ENCODE measurements at regions not wholly inside any gene's neighbourhood (a gene's known extent, or its start where the extent isn't known, plus 50 kb on each side); places are given as distances from the start of the nearest gene placed in this dataset.

DNA sequence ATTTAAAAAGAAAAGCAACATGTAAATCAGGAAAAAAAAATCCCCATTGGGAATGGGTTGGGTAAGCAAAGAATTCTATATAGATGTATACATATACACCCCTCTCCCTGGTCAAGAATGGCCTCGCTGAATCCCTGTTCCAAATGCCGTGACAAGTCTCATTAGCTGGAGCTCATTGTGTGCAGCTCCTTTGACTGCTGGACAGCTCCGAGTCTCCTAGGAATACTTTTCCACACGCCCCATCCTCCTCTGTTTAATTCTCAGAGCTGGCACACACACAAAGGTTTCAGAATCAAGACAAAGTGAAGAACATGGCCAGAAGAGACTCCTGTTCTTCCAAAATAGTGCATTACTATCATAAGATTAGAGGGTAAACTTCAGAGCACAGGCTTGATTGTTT lies 130.9 kb upstream of the MKLN1 start:
- peak in 1 of 2 experiments; percentile 16 for DNase-seq

DNA sequence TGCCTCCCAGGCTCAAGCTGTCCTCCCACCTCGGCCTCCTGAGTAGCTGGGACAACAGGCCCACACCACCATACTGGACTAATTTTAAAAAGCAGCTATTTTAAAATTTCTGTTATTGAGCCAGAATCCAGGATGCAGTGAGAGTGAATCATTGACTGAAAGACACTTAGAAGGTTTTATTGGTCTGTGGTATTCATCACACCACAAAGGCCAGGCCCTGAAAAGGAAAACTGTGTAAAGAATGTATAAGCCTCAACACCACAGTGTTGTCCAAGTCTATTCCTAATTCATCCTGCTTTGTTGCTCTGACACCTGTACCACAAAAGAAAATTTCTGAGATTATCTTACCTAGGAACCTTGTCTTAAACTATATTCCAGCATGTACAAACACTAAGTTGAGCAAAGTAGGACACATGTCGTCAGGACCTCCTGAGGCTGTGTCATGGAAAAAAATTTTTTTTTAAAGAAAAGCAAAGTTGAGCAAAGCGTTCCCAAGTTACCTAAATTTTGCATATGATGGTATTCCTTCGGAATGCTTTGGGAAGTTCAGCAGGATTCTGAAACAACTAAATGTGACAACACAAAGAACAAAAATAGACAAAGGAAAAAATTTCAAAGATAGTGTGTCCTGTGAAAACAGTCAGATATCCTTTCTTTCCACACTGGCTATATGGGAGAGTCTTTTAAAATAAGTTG lies 129.6 kb upstream of the MKLN1 start:
- DNase-seq, result no peak

DNA sequence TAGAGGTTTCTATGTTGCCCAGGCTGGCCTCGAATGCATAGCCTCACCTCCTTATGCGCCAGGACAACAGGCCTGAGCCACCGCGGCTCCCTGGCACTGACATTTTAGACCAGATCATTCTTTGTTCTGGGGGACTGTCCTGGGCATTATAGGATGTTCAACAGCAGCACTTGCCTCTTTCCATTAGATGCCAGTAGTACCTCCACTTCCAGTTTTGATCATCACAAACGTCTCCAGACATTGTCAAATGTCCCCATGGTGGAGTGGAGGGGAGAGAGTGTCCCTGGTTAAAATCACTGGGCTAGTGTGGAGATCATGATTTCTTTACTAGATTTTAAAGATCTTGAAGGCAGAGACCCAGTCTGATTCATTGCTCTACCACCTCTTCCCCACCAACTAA lies 125.2 kb upstream of the MKLN1 start:
- no peak for DNase-seq

DNA sequence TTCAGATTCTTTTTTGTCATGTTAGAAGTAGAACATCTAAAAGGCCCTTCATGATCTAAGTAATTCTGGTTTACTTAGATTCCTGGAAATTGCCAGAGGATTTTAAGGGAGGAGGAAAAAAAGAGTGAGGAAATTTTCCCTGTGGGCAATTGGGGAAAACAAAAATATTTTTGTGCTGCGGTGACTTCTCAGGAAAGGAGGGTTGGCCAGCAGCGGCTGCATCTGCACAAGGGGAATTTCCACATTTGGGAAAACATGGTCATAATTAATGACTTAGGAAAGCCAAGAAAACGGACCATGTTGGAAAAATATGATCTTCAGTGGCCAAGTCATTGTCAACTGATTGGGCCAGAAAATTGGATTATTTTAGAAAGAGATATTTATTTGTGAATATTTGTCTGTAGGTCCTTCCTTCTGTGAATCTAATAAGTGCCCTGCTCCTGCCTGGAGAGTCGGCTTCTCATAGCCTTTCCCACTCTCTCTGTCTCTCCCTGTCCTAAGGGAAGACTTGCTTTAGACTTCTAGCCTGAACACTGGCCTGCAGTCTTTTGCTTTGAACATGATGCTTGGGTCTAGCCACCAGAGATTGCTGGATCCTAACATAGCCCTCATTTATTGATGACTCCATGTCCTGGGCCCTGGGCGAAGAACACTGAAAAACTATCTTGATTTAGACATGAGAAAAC lies 124.2 kb upstream of the MKLN1 start:
- no peak for DNase-seq

DNA sequence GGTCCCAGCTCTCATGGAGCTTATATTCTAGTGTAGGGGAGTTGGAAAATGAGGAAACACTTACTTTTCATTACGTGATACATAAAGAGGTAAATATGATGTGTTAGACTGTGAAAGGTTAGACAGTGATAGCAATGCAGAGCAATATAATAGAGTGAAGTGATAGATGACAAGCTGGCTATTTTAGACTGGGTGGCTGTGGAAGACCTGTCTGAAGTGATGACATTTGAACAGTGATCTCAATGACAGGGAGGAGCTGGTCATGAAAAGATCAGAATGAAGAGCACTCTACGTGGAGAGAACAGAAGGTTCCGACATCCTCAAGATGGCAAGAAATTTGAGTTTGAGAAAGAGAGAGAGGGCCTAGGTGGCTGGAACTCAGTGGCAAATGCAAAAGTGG lies 118.9 kb upstream of the MKLN1 start:
- DNase-seq, result no peak

DNA sequence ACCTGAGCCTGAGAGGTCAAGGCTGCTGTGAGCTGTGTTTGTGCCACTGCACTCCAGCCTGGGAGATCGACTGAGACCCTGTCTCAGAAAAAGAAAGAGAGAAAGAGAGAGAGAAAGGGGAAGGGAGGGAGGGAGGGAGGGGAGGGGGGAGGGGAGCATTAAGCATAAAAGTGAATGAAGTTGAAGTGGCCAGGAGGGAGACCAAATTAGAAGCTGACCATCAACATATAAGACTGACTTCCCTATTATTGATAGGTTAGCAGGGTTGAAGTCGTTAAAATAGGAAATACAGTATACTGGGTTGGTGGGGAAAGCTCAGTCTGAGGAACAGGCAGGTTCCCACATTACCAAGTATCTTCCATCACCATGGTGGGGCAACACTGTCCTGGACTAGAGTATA lies 117.1 kb upstream of the MKLN1 start:
- no peak for DNase-seq

DNA sequence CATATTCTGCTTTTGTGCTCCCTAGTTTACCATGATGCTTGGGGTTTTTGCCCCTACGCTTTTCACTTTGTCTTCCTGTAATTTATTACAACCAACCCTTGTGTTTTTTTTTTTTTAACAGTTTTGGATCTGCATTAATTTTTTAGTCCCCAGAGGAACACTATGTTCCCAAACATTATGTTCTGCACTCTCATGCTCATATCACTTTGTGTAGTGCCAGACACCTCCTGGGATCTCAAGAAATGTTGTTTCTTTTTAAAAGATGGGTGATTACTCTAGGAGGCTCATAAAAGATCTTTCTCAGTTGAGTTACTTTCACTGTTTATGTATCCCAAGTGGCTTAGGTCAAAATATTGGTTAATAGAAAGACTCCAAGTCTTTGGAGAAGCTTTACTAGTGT lies 116.2 kb upstream of the MKLN1 start:
- DNase-seq, result no peak

DNA sequence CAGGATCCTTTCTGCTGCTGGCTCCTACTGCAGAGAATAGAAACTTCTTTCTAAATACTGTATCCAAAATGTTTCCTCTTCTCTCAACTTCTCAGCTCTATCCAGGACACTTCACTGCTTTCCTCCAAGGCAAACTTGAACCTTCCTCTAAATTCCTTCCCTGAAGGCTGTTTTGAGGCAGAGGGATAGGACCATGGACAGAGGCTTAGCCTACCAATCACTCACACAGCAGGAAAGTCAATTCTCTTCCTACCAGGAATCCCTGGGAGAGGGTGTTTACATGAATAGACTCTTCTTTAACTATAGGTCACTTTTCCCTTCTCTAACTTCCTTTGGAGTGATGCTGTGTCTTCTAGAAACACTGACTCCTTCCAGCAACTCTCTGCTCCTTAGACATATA lies 115.6 kb upstream of the MKLN1 start:
- no peak for DNase-seq

DNA sequence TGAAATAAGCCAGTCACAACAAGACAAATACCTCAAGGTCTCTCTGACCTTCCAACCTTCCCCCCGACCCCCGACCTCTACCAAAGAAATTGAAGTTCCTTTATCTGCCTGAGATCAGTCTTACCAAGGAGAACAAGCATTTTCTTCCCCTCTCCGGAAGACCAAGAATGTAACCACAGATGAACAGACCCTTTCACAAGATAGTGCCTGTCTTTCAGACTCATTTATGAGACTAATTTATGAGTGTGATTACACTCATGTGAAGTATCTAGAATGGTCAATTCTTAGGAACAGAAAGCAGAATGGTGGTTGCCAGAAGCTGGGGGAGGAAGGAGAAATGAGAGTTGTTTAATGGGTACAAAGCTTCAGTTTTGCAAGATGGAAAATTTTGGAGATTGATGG lies 108.9 kb upstream of the MKLN1 start:
- DNase-seq, result no peak

DNA sequence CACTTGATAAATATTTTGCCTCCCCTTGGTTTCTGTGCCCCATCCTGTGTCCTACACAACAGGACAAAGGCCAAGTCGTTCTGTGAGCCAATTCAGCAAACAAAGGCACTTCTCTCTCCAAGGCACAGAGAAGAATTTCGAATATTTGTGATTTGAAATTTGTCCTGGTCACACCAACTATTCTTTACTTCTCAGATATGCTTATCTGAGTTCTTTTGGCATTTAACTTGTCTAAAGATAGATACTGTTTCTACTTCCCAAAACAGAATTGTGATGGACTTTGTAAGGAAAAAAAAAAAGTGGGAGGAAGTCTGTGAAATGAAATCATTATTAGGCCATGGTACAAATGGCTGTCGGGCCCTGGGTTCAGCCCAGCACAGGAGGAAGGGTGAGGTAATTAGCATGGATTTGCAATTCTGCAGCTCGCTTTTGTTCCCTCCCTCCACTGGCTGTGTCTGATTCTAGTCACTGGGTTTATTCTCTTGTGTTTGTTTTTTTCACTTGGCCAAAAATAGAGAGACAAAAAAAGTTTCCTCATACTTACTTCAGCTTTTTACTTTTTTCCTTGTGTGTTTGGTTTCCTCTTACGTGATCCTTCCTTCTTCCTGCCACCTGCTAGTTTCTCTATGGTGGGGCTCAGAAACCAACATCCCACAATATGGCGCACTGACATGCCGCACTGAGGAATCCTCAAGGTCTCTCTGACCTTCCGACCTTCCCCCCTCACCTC lies 108.2 kb upstream of the MKLN1 start:
- DNase-seq, result no peak

DNA sequence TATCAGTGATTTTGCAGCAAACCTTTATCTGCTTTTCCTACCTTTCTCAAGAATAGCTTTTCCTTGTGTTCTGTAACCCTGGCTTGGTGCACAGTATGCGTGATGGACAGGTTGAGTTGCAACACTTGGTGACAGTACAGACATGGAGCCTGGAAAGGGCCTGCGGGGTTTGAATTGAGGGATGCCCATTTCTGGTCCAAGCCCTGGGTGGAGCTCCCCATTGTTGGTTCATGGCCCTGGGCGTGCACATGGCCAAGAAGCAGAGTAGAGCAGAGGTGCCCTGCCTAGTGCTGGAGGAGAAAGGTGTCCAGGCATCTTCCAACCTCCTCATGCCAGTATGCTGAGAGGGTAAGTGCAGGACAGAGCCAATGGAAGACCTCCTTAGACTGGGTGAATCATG lies 106.6 kb upstream of the MKLN1 start:
- no peak for DNase-seq

DNA sequence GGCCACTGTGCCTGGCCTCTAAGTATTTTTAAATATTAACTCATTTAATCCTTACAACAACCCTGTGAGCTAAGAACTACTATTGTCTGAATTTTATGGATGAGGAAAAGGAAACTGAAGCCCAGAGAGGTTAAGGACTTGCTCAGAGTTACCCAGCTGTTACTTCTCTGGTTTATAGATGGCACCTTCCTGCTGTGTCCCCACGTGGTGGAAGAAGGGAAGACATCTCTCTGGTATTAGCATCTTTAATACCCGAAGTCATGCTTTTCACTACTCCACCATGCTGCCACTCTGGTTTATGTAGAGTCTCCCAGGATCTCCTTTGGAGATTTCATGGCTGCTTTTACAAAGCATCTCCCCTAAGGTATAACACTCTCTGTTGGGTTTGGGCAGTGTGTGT lies 105.5 kb upstream of the MKLN1 start:
- DNase-seq, result no peak

DNA sequence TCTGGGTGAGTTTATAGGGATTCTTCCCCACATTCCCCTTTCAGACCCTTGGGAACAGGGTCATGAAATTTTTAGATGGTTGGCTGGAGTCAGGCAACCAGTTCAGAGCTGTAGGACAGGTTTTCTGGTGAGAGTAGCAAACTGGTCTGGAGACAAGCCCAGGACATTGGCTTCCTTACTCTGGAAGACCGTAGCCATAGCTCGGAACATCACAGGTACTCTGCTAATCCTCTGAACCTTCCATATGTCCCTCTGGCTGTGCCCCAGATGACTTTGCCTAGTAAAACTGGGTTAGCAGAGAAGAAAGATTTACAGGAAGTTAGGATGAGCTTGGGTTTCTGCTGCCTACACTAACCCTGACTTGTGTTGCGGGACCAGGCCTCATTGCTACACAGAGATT lies 104.5 kb upstream of the MKLN1 start:
- DNase-seq, result no peak

DNA sequence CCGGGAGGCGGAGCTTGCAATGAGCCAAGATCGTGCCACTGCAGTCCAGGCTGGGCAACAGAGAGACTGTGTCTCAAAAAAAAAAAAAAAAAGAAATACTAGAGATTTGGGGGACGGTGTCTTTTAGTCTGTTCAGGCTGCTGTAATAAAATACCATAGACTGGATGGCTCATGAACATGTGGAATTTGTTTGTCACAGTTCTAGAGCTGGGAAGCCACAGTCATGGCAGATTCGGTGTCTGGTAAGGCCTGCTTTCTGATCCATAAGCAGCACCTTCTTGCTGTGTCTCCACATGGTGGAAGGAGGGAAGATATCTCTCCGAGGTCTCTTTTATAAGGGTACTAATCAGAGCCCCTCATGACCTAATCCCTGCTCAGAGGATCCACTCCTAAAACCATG lies 102.7 kb upstream of the MKLN1 start:
- no peak for DNase-seq

DNA sequence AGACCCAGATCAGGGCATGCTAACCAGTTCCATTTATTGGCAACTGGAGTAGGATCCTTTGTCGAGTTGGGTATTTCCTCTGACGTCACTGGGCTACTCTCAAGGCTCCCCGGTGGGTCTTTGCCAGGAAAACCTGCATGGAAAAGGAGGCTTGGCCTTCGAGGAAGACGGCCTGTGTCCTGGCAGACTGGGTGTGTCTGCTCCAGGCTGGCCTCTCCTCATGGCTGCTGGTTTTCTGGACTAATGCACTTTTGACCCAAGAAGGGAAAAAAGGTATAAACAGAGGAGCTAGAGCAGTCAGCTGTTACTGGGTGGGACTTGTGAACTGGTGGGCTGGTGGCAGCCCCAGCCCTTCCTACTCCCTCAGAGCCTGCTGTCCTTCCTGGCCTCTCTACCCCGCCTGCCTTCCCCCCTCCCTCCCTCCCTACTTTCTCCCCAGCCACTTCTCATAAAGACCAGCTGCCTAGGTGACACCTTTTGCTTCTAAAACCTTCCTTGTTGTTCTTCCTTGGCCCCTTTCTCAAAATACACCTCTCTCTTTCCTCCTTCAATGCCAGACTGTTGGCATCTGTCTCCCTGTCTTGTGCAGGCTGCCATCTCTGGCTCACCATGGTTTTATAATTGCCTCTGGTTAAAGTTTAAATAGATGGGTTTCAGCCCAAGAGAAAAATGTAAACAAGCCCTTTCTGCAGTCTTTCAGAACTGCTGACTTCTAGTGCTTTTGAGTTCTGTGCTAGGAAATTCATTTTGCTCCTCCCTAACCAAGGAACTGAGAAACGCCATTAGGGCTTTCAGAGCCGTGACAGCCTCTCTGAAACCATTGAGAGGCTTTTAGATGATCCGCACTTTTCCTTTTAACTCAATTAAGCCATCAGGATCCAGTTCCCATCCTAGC lies 101.8 kb upstream of the MKLN1 start:
- DNase-seq, result peak; percentile 25 to 59

DNA sequence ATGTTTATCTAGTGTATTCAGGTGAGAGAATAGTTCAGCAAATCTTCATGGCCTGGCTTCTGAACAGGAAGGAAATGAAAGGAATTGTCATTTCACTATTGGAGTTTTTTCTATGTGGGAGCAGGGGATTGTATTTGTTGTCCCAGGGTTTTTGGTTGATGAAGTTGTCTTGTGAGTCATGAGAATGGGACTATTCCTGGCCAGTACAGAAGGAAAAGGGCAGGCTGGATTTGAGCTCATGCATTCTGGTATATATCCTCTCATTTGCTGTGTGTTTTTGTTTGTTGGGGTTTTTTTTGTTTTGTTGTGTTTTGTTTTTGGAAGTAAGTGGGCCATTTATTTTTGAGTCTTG lies 101.2 kb upstream of the MKLN1 start:
- DNase-seq, result no peak

DNA sequence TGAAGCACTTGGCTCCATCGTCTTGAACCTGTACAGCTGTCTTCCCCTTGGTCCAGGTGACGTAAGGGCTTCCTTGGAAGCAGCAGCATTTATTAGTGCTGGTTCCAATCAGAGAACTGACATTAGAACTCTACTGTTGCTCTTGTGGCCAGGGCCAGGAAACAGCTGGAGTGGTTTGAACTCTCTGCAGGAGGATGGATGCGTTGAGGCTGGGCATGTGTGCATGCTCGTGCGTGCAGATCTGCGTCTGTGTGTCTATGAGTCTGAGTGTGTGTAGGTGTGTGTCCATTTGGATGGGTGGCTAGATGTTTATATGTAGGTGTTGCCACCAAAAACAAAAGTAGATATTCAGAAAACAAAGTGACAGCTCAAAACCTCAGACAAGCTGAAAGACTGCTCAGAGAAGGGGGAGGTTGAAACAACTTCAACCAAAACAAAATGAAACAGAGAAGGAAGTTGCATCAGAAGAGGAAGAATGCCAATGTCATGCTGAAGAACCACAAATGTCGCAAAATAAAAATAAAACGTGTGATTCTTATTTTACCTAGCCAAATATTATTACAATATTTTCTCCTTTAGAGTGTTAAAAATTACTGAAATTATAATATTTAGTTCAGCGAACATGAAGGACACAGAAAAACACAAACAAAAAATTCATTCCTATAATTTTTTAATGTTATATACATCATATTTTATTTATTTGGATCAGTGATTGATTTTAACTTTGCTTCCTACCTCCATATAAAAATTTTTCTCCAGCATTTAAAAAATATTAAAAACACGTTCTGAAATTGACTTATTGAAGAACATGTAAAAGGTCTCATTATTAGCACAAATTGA lies 96.1 kb upstream of the MKLN1 start:
- DNase-seq, result no peak

DNA sequence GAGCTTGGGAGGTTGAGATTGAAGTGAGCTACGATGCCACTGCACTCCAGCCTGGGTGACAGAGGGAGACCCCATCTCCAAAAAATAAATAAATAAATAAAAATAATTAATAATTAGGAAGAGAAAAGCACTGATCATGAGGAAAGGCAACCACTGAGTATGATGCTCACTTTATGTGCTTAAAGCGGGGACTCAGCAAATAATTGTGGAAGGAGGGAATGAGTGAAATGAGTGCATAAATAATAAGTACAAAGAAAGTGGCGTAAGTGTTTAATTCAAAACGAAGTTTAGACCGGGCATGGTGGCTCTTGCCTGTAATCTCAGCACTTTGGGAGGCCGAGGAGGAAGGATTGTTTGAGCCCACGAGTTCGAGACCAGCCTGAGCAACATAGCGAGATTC lies 94.9 kb upstream of the MKLN1 start:
- DNase-seq, result no peak

DNA sequence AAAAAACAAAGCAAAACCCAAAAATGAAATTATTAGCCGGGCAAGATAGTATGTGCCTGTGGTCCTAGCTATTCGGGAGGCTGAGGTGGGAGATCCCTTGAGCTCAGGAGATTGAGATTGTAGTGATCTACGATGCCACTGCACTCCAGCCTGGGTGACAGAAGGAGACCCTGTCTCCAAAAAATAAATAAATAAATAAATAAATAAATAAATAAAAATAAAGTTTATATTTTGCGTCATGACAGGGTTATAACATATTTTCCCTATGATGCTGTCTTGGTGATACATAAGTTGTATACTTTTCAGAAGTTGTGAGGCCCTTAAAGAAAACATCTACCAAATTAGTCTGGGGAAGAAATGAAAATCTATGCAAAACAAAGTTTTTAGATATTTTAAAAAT lies 94.5 kb upstream of the MKLN1 start:
- no peak for DNase-seq

DNA sequence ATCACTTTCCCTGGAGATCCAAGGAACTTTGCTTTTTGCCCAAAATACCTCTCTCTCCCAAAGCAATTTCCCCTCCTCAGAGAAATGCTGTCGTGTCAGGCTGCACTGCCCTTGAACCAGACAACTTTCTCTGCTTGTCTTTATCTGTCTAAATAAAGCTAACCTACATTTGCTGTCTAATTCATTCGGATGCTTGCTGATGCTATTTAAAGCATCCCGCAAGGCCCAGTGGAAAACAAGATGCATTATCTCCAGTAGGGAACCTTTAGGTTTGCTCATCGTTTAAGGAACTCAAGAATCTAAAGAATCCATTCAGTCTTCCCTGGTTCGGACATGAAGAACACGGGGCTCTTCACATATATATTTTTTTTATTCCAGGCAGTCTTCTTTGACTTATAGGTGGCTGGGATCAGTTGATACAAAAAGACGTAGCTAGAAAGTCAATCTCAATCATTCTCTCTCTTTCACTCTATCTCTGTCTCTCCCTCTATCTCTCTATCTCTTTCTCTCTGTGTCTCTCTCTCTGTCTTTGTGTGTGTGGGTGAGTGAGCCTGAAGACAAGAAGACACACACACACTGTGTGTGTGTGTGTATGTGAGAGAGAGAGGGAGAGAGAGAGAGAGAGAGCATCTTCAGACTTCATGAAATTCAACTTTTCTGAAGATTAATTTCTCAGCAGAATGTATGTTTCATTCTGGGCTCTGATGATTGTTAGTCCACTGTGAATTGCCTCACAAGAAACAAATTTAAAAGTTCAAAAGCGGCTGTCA lies 92.8 kb upstream of the MKLN1 start:
- no peak for DNase-seq

DNA sequence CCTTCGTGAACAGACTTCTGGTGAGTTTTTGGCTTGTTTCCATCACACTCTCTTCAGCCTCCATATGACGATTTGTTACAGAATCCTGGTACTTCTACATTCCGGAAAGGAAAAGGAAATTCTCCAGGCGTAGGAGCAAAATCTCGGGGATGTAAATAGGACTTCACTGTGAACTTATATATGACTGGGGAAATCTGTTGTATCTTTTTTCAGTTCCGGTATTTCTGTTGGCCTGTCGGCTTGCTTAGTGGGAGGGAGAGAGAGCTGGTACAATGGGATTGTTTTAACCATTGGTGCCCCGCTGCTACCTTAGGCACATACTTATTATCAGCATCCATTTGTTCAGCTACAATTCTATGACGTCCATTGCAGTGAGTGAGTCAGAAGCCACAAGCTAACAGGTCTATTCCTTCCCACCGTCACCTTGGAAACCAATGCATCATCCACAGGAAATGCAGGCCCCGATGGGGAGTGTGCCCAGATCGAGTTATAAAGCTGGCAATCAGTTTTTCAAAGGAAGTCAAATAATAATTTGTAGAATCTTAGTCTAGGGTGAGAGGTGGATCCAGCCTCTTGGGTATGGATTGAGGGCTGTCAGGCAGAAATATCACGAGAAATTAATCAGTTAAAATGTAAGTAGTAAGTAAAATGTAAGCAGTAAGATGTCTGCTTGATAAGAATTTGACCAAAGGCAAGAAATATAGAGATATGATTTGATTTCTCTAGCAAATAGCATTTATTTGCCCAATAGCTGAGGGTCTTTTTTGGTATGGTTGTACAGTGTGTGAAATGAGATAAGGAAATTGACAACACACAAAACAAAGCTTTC lies 92.0 kb upstream of the MKLN1 start:
- peak; percentile 75 to 82 for DNase-seq

Measured in SHP77 (cell line).